Spleen (tissue), 11 donors: ENCODE measurements at regions not wholly inside any gene's neighbourhood (a gene's known extent, or its start where the extent isn't known, plus 50 kb on each side); places are given as distances from the start of the nearest gene placed in this dataset.

ENCODE experiments used
- DNase-seq: peaks from one replicate; pipeline ENCODE4 v3.0.0-alpha.2; 2020
- H3K27ac ChIP-seq, 8 donors: fragments of 200-600 bp; sonication (generic) in 7 of 8; 1 replicate in 4 of 8; 2 replicates in 4 of 8; pipeline versions ENCODE4 v1.5.0 to v1.8.0; 2016 to 2021; ENCODE audit warnings: inconsistent platforms in 4 of 8, mild to moderate bottlenecking in 4 of 8, moderate library complexity in 1 of 8
- H3K27me3 ChIP-seq, 7 donors: fragments of 200-600 bp; sonication (generic) in 6 of 7; replicated peaks in 1 of 7; 1 replicate in 4 of 7; 2 replicates in 3 of 7; pipeline versions ENCODE4 v1.5.0 to v1.8.0; 2016 to 2021; ENCODE audit warnings: inconsistent platforms in 3 of 7, mild to moderate bottlenecking in 1 of 7
- H3K36me3 ChIP-seq, 6 donors: fragments of 200-600 bp; sonication (generic) in 5 of 6; 1 replicate in 4 of 6; 2 replicates in 2 of 6; pipeline versions ENCODE4 v1.5.0 to v1.8.0; 2016 to 2021; ENCODE audit warnings: inconsistent platforms in 2 of 6
- H3K4me1 ChIP-seq, 6 donors: fragments of 200-600 bp; sonication (generic) in 5 of 6; 1 replicate in 3 of 6; 2 replicates in 3 of 6; pipeline versions ENCODE4 v1.5.0 to v1.8.0; 2016 to 2021; ENCODE audit warnings: inconsistent platforms in 3 of 6
- H3K4me3 ChIP-seq, 8 donors: fragments of 200-600 bp; sonication (generic) in 7 of 8; 1 replicate in 4 of 8; 2 replicates in 4 of 8; pipeline versions ENCODE4 v1.5.0 to v1.8.0; 2016 to 2021; ENCODE audit warnings: inconsistent platforms in 4 of 8, mild to moderate bottlenecking in 4 of 8, moderate library complexity in 2 of 8
- H3K9me3 ChIP-seq, 8 donors: fragments of 200-600 bp; sonication (generic) in 7 of 8; 1 replicate in 4 of 8; 2 replicates in 4 of 8; pipeline versions ENCODE4 v1.5.0 to v1.8.0; 2016 to 2021; ENCODE audit warnings: inconsistent platforms in 4 of 8
- CTCF ChIP-seq, 11 experiments: fragments of 200-600 bp in 7 of 11; fragments of 450-650 bp in 4 of 11; sonication (generic) in 4 of 11; IDR thresholded peaks in 8 of 11; conservative IDR thresholded peaks in 3 of 11; 1 replicate in 7 of 11; 2 replicates in 4 of 11; pipeline versions ENCODE4 v1.4.0 to v1.8.0; 2016 to 2021; ENCODE audit warnings: antibody characterized with exemption in 11 of 11, inconsistent platforms in 4 of 11, mild to moderate bottlenecking in 1 of 11
- POLR2A ChIP-seq, 3 donors: fragments of 450-650 bp; IDR thresholded peaks; one replicate each; pipeline ENCODE4 v1.5.1; 2017; ENCODE audit warnings: antibody characterized with exemption in 3 of 3, mild to moderate bottlenecking in 1 of 3
- POLR2AphosphoS5 ChIP-seq, 3 donors: sonication (generic); formaldehyde crosslinking; IDR thresholded peaks; one replicate each; pipeline ENCODE4 v1.5.1; 2017; ENCODE audit warnings: antibody characterized with exemption in 3 of 3
- WGBS, 5 donors: extraction: QIAGEN DNeasy Blood & Tissue Kit in 3 of 5; methylation state at CpG; one replicate each; pipeline versions ENCODE4 v1.1.5 to v1.1.7; 2013 to 2018; 5-methylcytosine and 5-hydroxymethylcytosine counted together
- intact Hi-C: fragments of 100-400 bp; cut with DNase I; formaldehyde crosslinking; loops from one replicate; pipeline ENCODE4 v1.15.0; 2023; ENCODE audit warnings: low total_unique reads
- donor health status: healthy with polysubstance abuse.
- donor health status: DM: no; HTN: no; CAD: no; lungs with moderate emphysema.
- donor health status: DM: no; HTN: no; CAD: no.
- donor health status: Bipolar disorder and iron deficiency.
- donor health status: healthy.
- donor health status: DM: no; HTN: no; CAD: no.
- donor health status: DM: yes; HTN: yes; CAD: no.

GRCh38 chr2:215577356-215577755, 141.5 kb upstream of the FN1 start:
- Histone ChIP-seq H3K4me3 (no peak overlapping the region), H3K27me3 (no peaks in the 10 kb centered on the region), H3K27ac (no peak overlapping the region), H3K36me3 (no peaks in the 10 kb centered on the region), H3K9me3 (no peaks in the 10 kb centered on the region), H3K4me1 (no peaks in the 10 kb centered on the region)
- no peak for TF ChIP-seq POLR2AphosphoS5 (IDR thresholded peaks at IDR 0.05)
- TF ChIP-seq POLR2A (IDR thresholded peaks at IDR 0.05): no peak
- no peak for TF ChIP-seq CTCF (IDR thresholded peaks at IDR 0.05 in 8 of 11, conservative IDR thresholded peaks at IDR 0.05 in 3 of 11)
- DNase-seq: no peak
- intact Hi-C loops: no loop called here

GRCh38 chr2:215576572-215576971, 140.7 kb upstream of the FN1 start:
- Histone ChIP-seq H3K4me3 (no peak overlapping the region), H3K27me3 (peaks cover 0 to 2% (median 0%) of the 10 kb centered on the region in 7 donors), H3K36me3 (no peaks in the 10 kb centered on the region), H3K4me1 (no peaks in the 10 kb centered on the region), H3K9me3 (no peaks in the 10 kb centered on the region), H3K27ac (no peak overlapping the region)
- intact Hi-C loops: no loop called here
- TF ChIP-seq POLR2AphosphoS5 (IDR thresholded peaks at IDR 0.05) (no peak), POLR2A (IDR thresholded peaks at IDR 0.05) (no peak), CTCF (IDR thresholded peaks at IDR 0.05 in 8 of 11, conservative IDR thresholded peaks at IDR 0.05 in 3 of 11) (no peak)
- WGBS, 5 donors: 92 to 94% (median 93%) methylated on average over 3 of the region's 3 CpGs
- DNase-seq: no peak

GRCh38 chr2:215573496-215573895, 137.6 kb upstream of the FN1 start:
- DNase-seq: no peak
- TF ChIP-seq POLR2AphosphoS5 (IDR thresholded peaks at IDR 0.05) (no peak), CTCF (IDR thresholded peaks at IDR 0.05 in 8 of 11, conservative IDR thresholded peaks at IDR 0.05 in 3 of 11) (no peak), POLR2A (IDR thresholded peaks at IDR 0.05) (no peak)

GRCh38 chr2:215572341-215572848, 136.5 kb upstream of the FN1 start:
- no peak overlapping the region for H3K4me3 ChIP-seq
- H3K36me3 ChIP-seq: no peaks in the 10 kb centered on the region
- intact Hi-C loops: no loop called here
- DNase-seq: no peak
- no peak overlapping the region for H3K27ac ChIP-seq
- H3K9me3 ChIP-seq: no peaks in the 10 kb centered on the region
- WGBS, 5 donors: 64 to 87% (median 67%) methylated on average over 2 of the region's 2 CpGs
- H3K27me3 ChIP-seq: peaks cover 0 to 6% (median 0%) of the 10 kb centered on the region in 7 donors
- H3K4me1 ChIP-seq: no peaks in the 10 kb centered on the region
- TF ChIP-seq POLR2AphosphoS5 (IDR thresholded peaks at IDR 0.05): no peak
- TF ChIP-seq POLR2A (IDR thresholded peaks at IDR 0.05): no peak
- TF ChIP-seq CTCF (IDR thresholded peaks at IDR 0.05 in 8 of 11, conservative IDR thresholded peaks at IDR 0.05 in 3 of 11): no peak

More at GRCh38 chr2:215573496-215573895, 137.6 kb upstream of the FN1 start:
- H3K9me3 ChIP-seq: no peaks in the 10 kb centered on the region
- no peak overlapping the region for H3K27ac ChIP-seq
- no peak overlapping the region for H3K4me3 ChIP-seq
- no peaks in the 10 kb centered on the region for H3K4me1 ChIP-seq
- H3K27me3 ChIP-seq: peaks cover 0 to 6% (median 0%) of the 10 kb centered on the region in 7 donors
- intact Hi-C loops: no loop called here
- H3K36me3 ChIP-seq: no peaks in the 10 kb centered on the region
